NCI-H446 (cell line): ENCODE measurements at regions not wholly inside any gene's neighbourhood (a gene's known extent, or its start where the extent isn't known, plus 50 kb on each side); places are given as distances from the start of the nearest gene placed in this dataset.
"Not testable (repeated sequence)": the region's sequence is repeated elsewhere in the genome, so short reads cannot be mapped to it uniquely, and the experiment has no call there.

Experiments used
- DNase-seq, 2 experiments: peaks; one replicate each; lab custom pipeline; 2025; lab: John Stamatoyannopoulos, UW

GRCh38 chr3:146382386-146382785, 87.0 kb downstream of the PLSCR2 start:
- peak in 1 of 2 experiments; percentile 33 for DNase-seq

- DNase-seq = no peak
Measured at GRCh38 chr3:146380046-146380445, 89.3 kb downstream of the PLSCR2 start.

- peak in 1 of 2 experiments; percentile 68 for DNase-seq
Measured at GRCh38 chr3:146375219-146375618, 94.1 kb downstream of the PLSCR2 start.

GRCh38 chr3:146374146-146374545, 95.2 kb downstream of the PLSCR2 start:
- DNase-seq = no peak

- no peak for DNase-seq
Measured at GRCh38 chr3:146371902-146372301, 97.5 kb downstream of the PLSCR2 start.

GRCh38 chr3:146368882-146369523, 100.4 kb downstream of the PLSCR2 start:
- no peak for DNase-seq

- no peak for DNase-seq
Measured at GRCh38 chr3:146359841-146360240, 108.9 kb upstream of the PLSCR4 start.

- not testable (repeated sequence) for DNase-seq
Measured at GRCh38 chr3:146354421-146354820, 103.5 kb upstream of the PLSCR4 start.

- no peak for DNase-seq
Measured at GRCh38 chr3:146350852-146351251, 99.9 kb upstream of the PLSCR4 start.

GRCh38 chr3:146345900-146346299, 95.0 kb upstream of the PLSCR4 start:
- DNase-seq = no peak

GRCh38 chr3:146343551-146343950, 92.6 kb upstream of the PLSCR4 start:
- DNase-seq = no peak

GRCh38 chr3:146342989-146343388, 92.1 kb upstream of the PLSCR4 start:
- DNase-seq = no peak

- DNase-seq = no peak
Measured at GRCh38 chr3:146339349-146339748, 88.4 kb upstream of the PLSCR4 start.

GRCh38 chr3:146337991-146338390, 87.1 kb upstream of the PLSCR4 start:
- DNase-seq = no peak

- no peak for DNase-seq
Measured at GRCh38 chr3:146335386-146335785, 84.5 kb upstream of the PLSCR4 start.

- peak in 1 of 2 experiments; percentile 22 for DNase-seq
Measured at GRCh38 chr3:146334151-146334550, 83.2 kb upstream of the PLSCR4 start.

GRCh38 chr3:146331967-146332366, 81.1 kb upstream of the PLSCR4 start:
- no peak for DNase-seq

GRCh38 chr3:146326875-146327543, 76.1 kb upstream of the PLSCR4 start:
- DNase-seq = peak; percentile 52 to 76

- DNase-seq = no peak
Measured at GRCh38 chr3:146325170-146325569, 74.3 kb upstream of the PLSCR4 start.

GRCh38 chr3:146322216-146322817, 71.4 kb upstream of the PLSCR4 start:
- DNase-seq = no peak

GRCh38 chr3:146314871-146315270, 64.0 kb upstream of the PLSCR4 start:
- no peak for DNase-seq

- no peak for DNase-seq
Measured at GRCh38 chr3:146313746-146314111, 62.8 kb upstream of the PLSCR4 start.

GRCh38 chr3:146313031-146313745, 62.3 kb upstream of the PLSCR4 start:
- DNase-seq = no peak
